Spleen (tissue), 11 donors: ENCODE measurements at regions not wholly inside any gene's neighbourhood (a gene's known extent, or its start where the extent isn't known, plus 50 kb on each side); places are given as distances from the start of the nearest gene placed in this dataset.

ENCODE experiments used
- DNase-seq: peaks from one replicate; pipeline ENCODE4 v3.0.0-alpha.2; 2020
- H3K27ac ChIP-seq, 8 donors: fragments of 200-600 bp; sonication (generic) in 7 of 8; 1 replicate in 4 of 8; 2 replicates in 4 of 8; pipeline versions ENCODE4 v1.5.0 to v1.8.0; 2016 to 2021; ENCODE audit warnings: inconsistent platforms in 4 of 8, mild to moderate bottlenecking in 4 of 8, moderate library complexity in 1 of 8
- H3K27me3 ChIP-seq, 7 donors: fragments of 200-600 bp; sonication (generic) in 6 of 7; replicated peaks in 1 of 7; 1 replicate in 4 of 7; 2 replicates in 3 of 7; pipeline versions ENCODE4 v1.5.0 to v1.8.0; 2016 to 2021; ENCODE audit warnings: inconsistent platforms in 3 of 7, mild to moderate bottlenecking in 1 of 7
- H3K36me3 ChIP-seq, 6 donors: fragments of 200-600 bp; sonication (generic) in 5 of 6; 1 replicate in 4 of 6; 2 replicates in 2 of 6; pipeline versions ENCODE4 v1.5.0 to v1.8.0; 2016 to 2021; ENCODE audit warnings: inconsistent platforms in 2 of 6
- H3K4me1 ChIP-seq, 6 donors: fragments of 200-600 bp; sonication (generic) in 5 of 6; 1 replicate in 3 of 6; 2 replicates in 3 of 6; pipeline versions ENCODE4 v1.5.0 to v1.8.0; 2016 to 2021; ENCODE audit warnings: inconsistent platforms in 3 of 6
- H3K4me3 ChIP-seq, 8 donors: fragments of 200-600 bp; sonication (generic) in 7 of 8; 1 replicate in 4 of 8; 2 replicates in 4 of 8; pipeline versions ENCODE4 v1.5.0 to v1.8.0; 2016 to 2021; ENCODE audit warnings: inconsistent platforms in 4 of 8, mild to moderate bottlenecking in 4 of 8, moderate library complexity in 2 of 8
- H3K9me3 ChIP-seq, 8 donors: fragments of 200-600 bp; sonication (generic) in 7 of 8; 1 replicate in 4 of 8; 2 replicates in 4 of 8; pipeline versions ENCODE4 v1.5.0 to v1.8.0; 2016 to 2021; ENCODE audit warnings: inconsistent platforms in 4 of 8
- CTCF ChIP-seq, 11 experiments: fragments of 200-600 bp in 7 of 11; fragments of 450-650 bp in 4 of 11; sonication (generic) in 4 of 11; IDR thresholded peaks in 8 of 11; conservative IDR thresholded peaks in 3 of 11; 1 replicate in 7 of 11; 2 replicates in 4 of 11; pipeline versions ENCODE4 v1.4.0 to v1.8.0; 2016 to 2021; ENCODE audit warnings: antibody characterized with exemption in 11 of 11, inconsistent platforms in 4 of 11, mild to moderate bottlenecking in 1 of 11
- POLR2A ChIP-seq, 3 donors: fragments of 450-650 bp; IDR thresholded peaks; one replicate each; pipeline ENCODE4 v1.5.1; 2017; ENCODE audit warnings: antibody characterized with exemption in 3 of 3, mild to moderate bottlenecking in 1 of 3
- POLR2AphosphoS5 ChIP-seq, 3 donors: sonication (generic); formaldehyde crosslinking; IDR thresholded peaks; one replicate each; pipeline ENCODE4 v1.5.1; 2017; ENCODE audit warnings: antibody characterized with exemption in 3 of 3
- WGBS, 5 donors: extraction: QIAGEN DNeasy Blood & Tissue Kit in 3 of 5; methylation state at CpG; one replicate each; pipeline versions ENCODE4 v1.1.5 to v1.1.7; 2013 to 2018; 5-methylcytosine and 5-hydroxymethylcytosine counted together
- intact Hi-C: fragments of 100-400 bp; cut with DNase I; formaldehyde crosslinking; loops from one replicate; pipeline ENCODE4 v1.15.0; 2023; ENCODE audit warnings: low total_unique reads
- donor health status: healthy with polysubstance abuse.
- donor health status: DM: no; HTN: no; CAD: no; lungs with moderate emphysema.
- donor health status: DM: no; HTN: no; CAD: no.
- donor health status: Bipolar disorder and iron deficiency.
- donor health status: healthy.
- donor health status: DM: no; HTN: no; CAD: no.
- donor health status: DM: yes; HTN: yes; CAD: no.

GRCh38 chr9:89773170-89773569, 168.4 kb downstream of the GADD45G start:
- H3K27ac ChIP-seq: no peak overlapping the region
- TF ChIP-seq POLR2AphosphoS5 (IDR thresholded peaks at IDR 0.05) (no peak), POLR2A (IDR thresholded peaks at IDR 0.05) (no peak), CTCF (IDR thresholded peaks at IDR 0.05 in 8 of 11, conservative IDR thresholded peaks at IDR 0.05 in 3 of 11) (no peak)
- no peaks in the 10 kb centered on the region for H3K36me3 ChIP-seq
- H3K4me3 ChIP-seq: no peak overlapping the region
- WGBS, 5 donors: 79 to 95% (median 91%) methylated on average over 8 of the region's 8 CpGs
- intact Hi-C loops: no loop called here
- H3K4me1 ChIP-seq: peaks cover 0 to 9% (median 0%) of the 10 kb centered on the region in 6 donors
- no peak for DNase-seq
- H3K27me3 ChIP-seq: no peaks in the 10 kb centered on the region
- H3K9me3 ChIP-seq: no peaks in the 10 kb centered on the region

- Histone ChIP-seq H3K27me3 (no peaks in the 10 kb centered on the region), H3K27ac (no peak overlapping the region), H3K4me1 (peaks cover 0 to 9% (median 0%) of the 10 kb centered on the region in 6 donors), H3K4me3 (no peak overlapping the region), H3K36me3 (no peaks in the 10 kb centered on the region), H3K9me3 (no peaks in the 10 kb centered on the region)
- intact Hi-C loops: no loop called here
- TF ChIP-seq CTCF (IDR thresholded peaks at IDR 0.05 in 8 of 11, conservative IDR thresholded peaks at IDR 0.05 in 3 of 11): no peak
- TF ChIP-seq POLR2AphosphoS5 (IDR thresholded peaks at IDR 0.05): no peak
- no peak for TF ChIP-seq POLR2A (IDR thresholded peaks at IDR 0.05)
- peak; percentile 34 for DNase-seq
- WGBS, 5 donors: 90 to 97% (median 95%) methylated on average over 4 to 7 of the region's 7 CpGs
Observed at GRCh38 chr9:89774858-89775370, 170.1 kb downstream of the GADD45G start.

- Histone ChIP-seq H3K27me3 (no peaks in the 10 kb centered on the region), H3K4me3 (no peak overlapping the region), H3K36me3 (no peaks in the 10 kb centered on the region), H3K27ac (no peak overlapping the region), H3K4me1 (peaks cover 0 to 4% (median 0%) of the 10 kb centered on the region in 6 donors), H3K9me3 (no peaks in the 10 kb centered on the region)
- intact Hi-C loops: no loop called here
- 85 to 95% (median 91%) methylated on average over 6 of the region's 6 CpGs for WGBS, 5 donors
- DNase-seq: peak; percentile 12
- no peak for TF ChIP-seq CTCF (IDR thresholded peaks at IDR 0.05 in 8 of 11, conservative IDR thresholded peaks at IDR 0.05 in 3 of 11)
- TF ChIP-seq POLR2AphosphoS5 (IDR thresholded peaks at IDR 0.05): no peak
- TF ChIP-seq POLR2A (IDR thresholded peaks at IDR 0.05): no peak
Observed at GRCh38 chr9:89775641-89776040, 170.8 kb downstream of the GADD45G start.

GRCh38 chr9:89776795-89777525, 172.1 kb downstream of the GADD45G start:
- DNase-seq: peak; percentile 37
- no peaks in the 10 kb centered on the region for H3K27me3 ChIP-seq
- H3K4me1 ChIP-seq: peaks cover 0 to 10% (median 7%) of the 10 kb centered on the region in 6 donors
- no peak overlapping the region for H3K27ac ChIP-seq
- TF ChIP-seq POLR2AphosphoS5 (IDR thresholded peaks at IDR 0.05) (no peak), CTCF (IDR thresholded peaks at IDR 0.05 in 8 of 11, conservative IDR thresholded peaks at IDR 0.05 in 3 of 11) (no peak), POLR2A (IDR thresholded peaks at IDR 0.05) (no peak)
- no peaks in the 10 kb centered on the region for H3K36me3 ChIP-seq
- no peaks in the 10 kb centered on the region for H3K9me3 ChIP-seq
- 82 to 94% (median 90%) methylated on average over 11 of the region's 11 CpGs for WGBS, 5 donors
- H3K4me3 ChIP-seq: no peak overlapping the region
- intact Hi-C loops: no loop called here
